Activated naive CD8-positive, alpha-beta T cell treated with anti-CD3 and anti-CD28 coated beads, Interleukin-2, amount 10 ng/mL, durations not matched to agents 7 days and 5 days (primary cell): ENCODE measurements at regions not wholly inside any gene's neighbourhood (a gene's known extent, or its start where the extent isn't known, plus 50 kb on each side); places are given as distances from the start of the nearest gene placed in this dataset.
A peak's percentile ranks its signal among the peaks of the same experiment; 100 is the strongest.

ENCODE experiments used
- ATAC-seq: fragments of 150-1000 bp; cut with Tn5 transposase; one replicate; pipeline ENCODE4 v1.10.0; 2021; ENCODE audit warnings: low read depth, moderate library complexity
- POLR2A ChIA-PET: fragments of 350-600 bp; sonication (Branson Sonifier 250); formaldehyde crosslinking; loops from one replicate; lab custom pipeline; 2021; ENCODE audit warnings: antibody characterized with exemption; lab: Charles Lee
- DNase-seq: peaks from one replicate; pipeline ENCODE4 v3.0.0; 2021
- H3K27ac Mint-ChIP-seq: one replicate; pipeline ENCODE4 v1.8.0; 2022; ENCODE audit warnings: mild to moderate bottlenecking, mixed read lengths
- H3K27me3 Mint-ChIP-seq: one replicate; pipeline ENCODE4 v1.8.0; 2022; ENCODE audit warnings: mild to moderate bottlenecking, moderate library complexity, mixed read lengths
- H3K36me3 Mint-ChIP-seq: one replicate; pipeline ENCODE4 v1.8.0; 2021; ENCODE audit warnings: mild to moderate bottlenecking, mixed read lengths
- H3K4me1 Mint-ChIP-seq: one replicate; pipeline ENCODE4 v1.8.0; 2021; ENCODE audit warnings: mixed read lengths
- H3K4me3 Mint-ChIP-seq: one replicate; pipeline ENCODE4 v1.8.0; 2022; ENCODE audit warnings: mild to moderate bottlenecking, moderate library complexity, mixed read lengths
- H3K9me3 Mint-ChIP-seq: one replicate; pipeline ENCODE4 v1.8.0; 2021; ENCODE audit warnings: mixed read lengths

DNA sequence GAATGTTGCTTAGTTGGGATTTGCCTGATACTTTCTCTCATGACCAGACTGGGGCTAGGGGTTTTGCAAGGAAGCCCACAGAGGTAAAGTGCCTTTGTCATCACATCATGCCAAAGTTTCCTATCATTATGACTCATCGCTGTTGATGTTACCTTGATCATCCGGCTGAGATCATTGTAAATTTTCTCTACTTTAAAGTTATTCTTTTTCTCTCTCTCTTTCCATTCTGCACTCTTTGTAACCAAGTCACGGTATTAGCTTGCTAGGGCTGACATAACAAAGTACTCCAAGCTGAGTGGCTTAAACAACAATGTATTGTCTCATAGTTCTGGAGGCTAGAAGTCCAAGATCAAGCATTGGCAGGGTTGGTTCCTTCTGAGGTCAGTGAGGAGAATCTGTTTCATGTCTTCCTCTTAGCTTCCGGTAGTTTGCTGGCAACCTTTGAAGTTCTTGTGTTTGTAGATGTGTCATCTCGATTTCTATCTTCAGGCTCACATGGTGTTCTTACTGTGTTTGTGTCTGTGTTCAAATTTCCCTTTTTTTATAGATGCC lies 113.0 kb downstream of the DTHD1 start:
- H3K27ac Mint-ChIP-seq, result peak overlapping the region; percentile 92
- H3K27me3 Mint-ChIP-seq, result peaks cover 7% of the 10 kb centered on the region
- ATAC-seq (peak; percentile 88), DNase-seq (peak; percentile 28)
- POLR2A ChIA-PET, result interaction anchor here (1.0 kb wide), 1 partner anchor 150 kb away, joined by 9 read pairs; the partner anchor contains the start of gene ARAP2
- H3K4me3 Mint-ChIP-seq, result peak overlapping the region; percentile 77
- H3K9me3 Mint-ChIP-seq, result no peaks in the 10 kb centered on the region
- peaks cover 2% of the 10 kb centered on the region for H3K36me3 Mint-ChIP-seq
- H3K4me1 Mint-ChIP-seq, result peaks cover 19% of the 10 kb centered on the region

- ATAC-seq (peak; percentile 42), DNase-seq (no peak)
- Mint-ChIP-seq H3K36me3 (no peaks in the 10 kb centered on the region), H3K27ac (no peak overlapping the region), H3K4me3 (no peak overlapping the region), H3K27me3 (peaks cover 17% of the 10 kb centered on the region), H3K9me3 (no peaks in the 10 kb centered on the region), H3K4me1 (peaks cover 4% of the 10 kb centered on the region)
- POLR2A ChIA-PET, result interaction anchor here (1.0 to 1.6 kb wide), 3 partner anchors 14 to 156 kb away, joined by 3 to 5 read pairs (median 5); partner anchors contain the start of gene ARAP2
Observed at GRCh38 chr4:36399762-36400353, 118.4 kb downstream of the DTHD1 start.

DNA sequence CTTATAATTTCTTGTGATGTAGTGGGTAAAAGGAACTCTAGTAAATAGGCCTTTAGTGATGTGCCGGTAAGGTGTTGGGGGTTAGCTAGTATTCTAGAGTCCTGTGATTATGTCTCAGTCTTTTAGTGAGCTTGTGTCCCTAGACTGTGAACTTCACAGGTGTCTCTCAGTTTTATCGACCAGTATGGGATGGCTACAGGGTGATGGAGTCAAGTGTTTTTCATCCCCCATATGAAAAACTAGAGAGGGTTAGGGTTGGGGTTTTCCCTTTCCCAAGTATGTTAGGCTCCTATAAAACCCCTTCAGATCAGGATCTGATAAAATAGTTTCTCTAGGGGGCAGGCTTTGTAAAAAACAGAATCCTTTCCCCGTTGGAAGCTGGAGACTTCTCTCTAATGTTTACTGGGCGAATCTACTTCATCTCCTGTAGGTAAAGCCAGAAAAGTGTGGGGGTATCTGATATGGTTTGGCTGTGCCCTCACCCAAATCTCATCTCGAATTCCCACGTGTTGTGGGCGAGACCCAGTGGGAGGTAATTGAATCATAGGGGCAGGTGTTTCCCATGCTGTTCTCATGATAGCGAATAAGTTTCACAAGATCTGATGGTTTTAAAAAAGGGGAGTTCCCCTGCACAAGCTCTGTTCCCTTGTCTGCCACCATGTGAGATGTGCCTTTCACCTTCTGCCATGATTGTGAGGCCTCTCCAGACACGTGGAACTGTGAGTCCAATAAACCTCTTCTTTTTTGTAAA lies 120.8 kb downstream of the DTHD1 start:
- no peak for ATAC-seq
- POLR2A ChIA-PET, result no interaction called here
- H3K27ac Mint-ChIP-seq, result no peak overlapping the region

GRCh38 chr4:36411338-36411737 lies 129.9 kb downstream of the DTHD1 start:
- Mint-ChIP-seq H3K27me3 (peaks cover 29% of the 10 kb centered on the region), H3K4me1 (peaks cover 3% of the 10 kb centered on the region), H3K27ac (no peak overlapping the region), H3K36me3 (no peaks in the 10 kb centered on the region), H3K9me3 (no peaks in the 10 kb centered on the region), H3K4me3 (no peak overlapping the region)
- ATAC-seq (no peak), DNase-seq (no peak)
- POLR2A ChIA-PET, result no interaction called here

More for the DNA sequence above, 120.8 kb downstream of the DTHD1 start:
- Mint-ChIP-seq H3K27me3 (peaks cover 26% of the 10 kb centered on the region), H3K9me3 (no peaks in the 10 kb centered on the region), H3K4me3 (no peak overlapping the region), H3K36me3 (no peaks in the 10 kb centered on the region), H3K4me1 (no peaks in the 10 kb centered on the region)
- no peak for DNase-seq

- H3K27me3 Mint-ChIP-seq, result peaks cover 31% of the 10 kb centered on the region
- no peaks in the 10 kb centered on the region for H3K36me3 Mint-ChIP-seq
- ATAC-seq (no peak), DNase-seq (no peak)
- no peaks in the 10 kb centered on the region for H3K4me1 Mint-ChIP-seq
- H3K4me3 Mint-ChIP-seq, result no peak overlapping the region
- no peaks in the 10 kb centered on the region for H3K9me3 Mint-ChIP-seq
- H3K27ac Mint-ChIP-seq, result no peak overlapping the region
- POLR2A ChIA-PET, result no interaction called here
Observed at GRCh38 chr4:36414248-36414647, 132.8 kb downstream of the DTHD1 start.

GRCh38 chr4:36417146-36417545 lies 135.7 kb downstream of the DTHD1 start:
- Mint-ChIP-seq H3K36me3 (no peaks in the 10 kb centered on the region), H3K9me3 (no peaks in the 10 kb centered on the region), H3K4me1 (no peaks in the 10 kb centered on the region), H3K4me3 (no peak overlapping the region), H3K27ac (no peak overlapping the region), H3K27me3 (peaks cover 23% of the 10 kb centered on the region)
- ATAC-seq (no peak), DNase-seq (no peak)
- POLR2A ChIA-PET, result no interaction called here

- Mint-ChIP-seq H3K4me1 (no peaks in the 10 kb centered on the region), H3K27ac (no peak overlapping the region), H3K4me3 (no peak overlapping the region), H3K36me3 (no peaks in the 10 kb centered on the region), H3K9me3 (no peaks in the 10 kb centered on the region), H3K27me3 (peaks cover 14% of the 10 kb centered on the region)
- DNase-seq (no peak), ATAC-seq (no peak)
- POLR2A ChIA-PET, result no interaction called here
Observed at GRCh38 chr4:36420111-36420679, 138.8 kb downstream of the DTHD1 start.

DNA sequence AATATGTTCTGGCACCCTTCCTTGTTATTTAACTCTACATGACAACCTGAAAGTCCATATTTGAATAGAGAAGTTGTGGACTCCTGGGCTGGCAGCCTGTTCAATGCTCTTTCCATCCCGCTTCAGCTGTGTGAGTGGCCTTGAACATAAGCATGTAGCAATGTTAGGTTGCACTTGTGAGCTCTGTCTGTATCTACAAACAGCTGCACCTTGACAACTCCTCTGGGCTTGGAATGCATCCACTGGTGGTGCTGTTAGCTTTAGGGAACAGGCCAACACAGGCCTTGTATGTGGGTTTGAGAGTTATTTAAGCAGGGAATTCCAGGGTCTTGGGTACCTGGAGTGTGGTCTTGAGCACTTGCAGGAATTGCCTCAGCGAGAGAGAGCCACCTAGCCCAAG lies 141.2 kb downstream of the DTHD1 start:
- no peak overlapping the region for H3K27ac Mint-ChIP-seq
- no peaks in the 10 kb centered on the region for H3K4me1 Mint-ChIP-seq
- ATAC-seq (no peak), DNase-seq (no peak)
- H3K36me3 Mint-ChIP-seq, result no peaks in the 10 kb centered on the region
- H3K4me3 Mint-ChIP-seq, result no peak overlapping the region
- H3K27me3 Mint-ChIP-seq, result peaks cover 5% of the 10 kb centered on the region
- H3K9me3 Mint-ChIP-seq, result no peaks in the 10 kb centered on the region
- POLR2A ChIA-PET, result no interaction called here

- Mint-ChIP-seq H3K4me1 (no peaks in the 10 kb centered on the region), H3K27ac (no peak overlapping the region), H3K9me3 (no peaks in the 10 kb centered on the region), H3K36me3 (no peaks in the 10 kb centered on the region), H3K27me3 (peaks cover 7% of the 10 kb centered on the region), H3K4me3 (no peak overlapping the region)
- POLR2A ChIA-PET, result no interaction called here
- ATAC-seq, result no peak
- no peak for DNase-seq
Observed at GRCh38 chr4:36426741-36427140, 145.3 kb downstream of the DTHD1 start.

GRCh38 chr4:36427696-36428095 lies 146.3 kb downstream of the DTHD1 start:
- H3K4me3 Mint-ChIP-seq, result no peak overlapping the region
- no peak overlapping the region for H3K27ac Mint-ChIP-seq
- POLR2A ChIA-PET, result no interaction called here
- H3K9me3 Mint-ChIP-seq, result no peaks in the 10 kb centered on the region
- ATAC-seq, result no peak
- H3K27me3 Mint-ChIP-seq, result peaks cover 7% of the 10 kb centered on the region
- H3K36me3 Mint-ChIP-seq, result no peaks in the 10 kb centered on the region
- DNase-seq, result no peak
- H3K4me1 Mint-ChIP-seq, result no peaks in the 10 kb centered on the region

DNA sequence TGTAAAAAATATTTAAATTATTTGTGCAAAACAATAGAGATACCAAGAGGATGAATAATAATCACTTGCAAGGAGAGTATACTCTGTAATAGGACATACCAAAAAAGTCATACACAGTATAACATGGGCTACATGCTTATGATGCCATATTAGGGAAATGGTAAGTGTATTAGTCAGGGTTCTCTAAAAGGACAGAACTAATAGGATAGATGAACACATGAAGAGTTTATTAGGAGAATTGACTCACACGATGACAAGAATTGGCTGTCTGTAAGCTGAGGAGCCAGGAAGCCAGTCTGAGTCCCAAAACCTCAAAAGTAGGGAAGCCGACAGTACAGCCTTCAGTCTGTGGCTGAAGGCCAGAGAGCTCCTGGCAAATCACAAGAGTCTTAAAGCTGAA lies 151.2 kb downstream of the DTHD1 start:
- H3K36me3 Mint-ChIP-seq, result no peaks in the 10 kb centered on the region
- H3K4me1 Mint-ChIP-seq, result no peaks in the 10 kb centered on the region
- POLR2A ChIA-PET, result no interaction called here
- no peak overlapping the region for H3K4me3 Mint-ChIP-seq
- DNase-seq (no peak), ATAC-seq (no peak)
- H3K9me3 Mint-ChIP-seq, result peaks cover 6% of the 10 kb centered on the region
- peaks cover 7% of the 10 kb centered on the region for H3K27me3 Mint-ChIP-seq
- no peak overlapping the region for H3K27ac Mint-ChIP-seq

- H3K36me3 Mint-ChIP-seq, result no peaks in the 10 kb centered on the region
- no peak overlapping the region for H3K4me3 Mint-ChIP-seq
- H3K27ac Mint-ChIP-seq, result no peak overlapping the region
- no peaks in the 10 kb centered on the region for H3K4me1 Mint-ChIP-seq
- DNase-seq, result no peak
- peaks cover 7% of the 10 kb centered on the region for H3K9me3 Mint-ChIP-seq
- POLR2A ChIA-PET, result no interaction called here
- no peak for ATAC-seq
- H3K27me3 Mint-ChIP-seq, result peaks cover 3% of the 10 kb centered on the region
Observed at GRCh38 chr4:36439556-36439955, 158.1 kb downstream of the DTHD1 start.

DNA sequence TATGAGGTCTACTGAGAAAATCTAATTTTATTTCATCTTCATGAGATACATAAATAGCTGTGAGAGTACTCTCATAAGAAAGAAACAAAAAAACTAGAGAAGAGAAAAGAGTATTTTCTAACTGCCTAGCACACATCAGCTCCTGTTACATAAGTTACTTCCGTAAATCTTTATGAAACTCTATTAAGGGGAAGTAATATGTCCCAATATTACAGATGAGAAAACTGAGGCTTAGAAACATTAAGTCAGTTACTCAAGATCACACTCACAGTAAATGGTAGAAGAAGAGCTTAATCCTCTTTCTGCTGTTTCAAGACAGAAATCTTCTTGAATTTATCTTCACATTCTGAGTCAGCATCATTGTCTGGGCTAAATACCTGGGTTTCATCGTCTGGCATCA lies 164.1 kb downstream of the DTHD1 start:
- H3K27ac Mint-ChIP-seq, result no peak overlapping the region
- POLR2A ChIA-PET, result no interaction called here
- no peak for ATAC-seq

More for the DNA sequence above, 164.1 kb downstream of the DTHD1 start:
- H3K27me3 Mint-ChIP-seq, result peaks cover 3% of the 10 kb centered on the region
- no peak overlapping the region for H3K4me3 Mint-ChIP-seq
- no peaks in the 10 kb centered on the region for H3K4me1 Mint-ChIP-seq
- H3K9me3 Mint-ChIP-seq, result no peaks in the 10 kb centered on the region
- no peak for DNase-seq
- H3K36me3 Mint-ChIP-seq, result no peaks in the 10 kb centered on the region
